Psoas muscle (tissue), 7 donors: ENCODE measurements at regions not wholly inside any gene's neighbourhood (a gene's known extent, or its start where the extent isn't known, plus 50 kb on each side); places are given as distances from the start of the nearest gene placed in this dataset.
"Not testable (repeated sequence)": the region's sequence is repeated elsewhere in the genome, so short reads cannot be mapped to it uniquely, and the experiment has no call there.

Source experiments
- ATAC-seq, 4 donors: fragments of 200-7000 bp; cut with Tn5 transposase; one replicate each; pipeline ENCODE4 v1.9.1; 2020; ENCODE audit warnings: moderate library complexity in 3 of 4, mild to moderate bottlenecking in 2 of 4
- DNase-seq, 2 donors: peaks; one replicate each; pipeline ENCODE4 v3.0.0-alpha.2; 2020
- H3K27ac ChIP-seq: fragments of 200-600 bp; one replicate; pipeline ENCODE4 v1.8.0; 2022
- H3K27me3 ChIP-seq, 3 donors: fragments of 200-600 bp in 1 of 3; one replicate each; pipeline versions ENCODE4 v1.6.1 to v1.8.0; 2013 to 2022; ENCODE audit warnings: low read length in 2 of 3, mild to moderate bottlenecking in 2 of 3, moderate library complexity in 1 of 3; ENCODE audit not compliant: insufficient read depth in 3 of 3
- H3K36me3 ChIP-seq, 2 donors: fragments of 200-600 bp in 1 of 2; one replicate each; pipeline versions ENCODE4 v1.6.1 to v1.8.0; 2013 to 2022; ENCODE audit warnings: low read depth in 1 of 2, mild to moderate bottlenecking in 1 of 2, moderate library complexity in 1 of 2; ENCODE audit not compliant: insufficient read depth in 1 of 2
- H3K4me1 ChIP-seq: fragments of 200-600 bp; one replicate; pipeline ENCODE4 v1.8.0; 2022
- H3K4me3 ChIP-seq: fragments of 200-600 bp; one replicate; pipeline ENCODE4 v1.8.0; 2022; ENCODE audit warnings: mild to moderate bottlenecking
- H3K9me3 ChIP-seq: fragments of 200-600 bp; one replicate; pipeline ENCODE4 v1.8.0; 2022
- WGBS, 3 donors: extraction: QIAGEN DNeasy Blood & Tissue Kit; methylation state at CpG; one replicate each; pipeline versions ENCODE4 v1.1.6 to v1.1.7; 2013; 5-methylcytosine and 5-hydroxymethylcytosine counted together
- intact Hi-C, 2 donors: fragments of 100-400 bp; cut with DNase I; formaldehyde crosslinking; loops; one replicate each; pipeline versions ENCODE4 v1.11.0 to v1.14.2; 2022
- TF ChIP-seq, protein P1 (sequence below): fragments of 200-600 bp; IDR thresholded peaks from one replicate; pipeline ENCODE4 v1.8.0; 2022; ENCODE audit warnings: antibody characterized with exemption
- donor health status: healthy with polysubstance abuse.
- donor health status: DM: no; HTN: no; CAD: no; lungs with moderate emphysema.
- donor health status: Bipolar disorder and iron deficiency.
- donor health status: healthy.
- donor health status: DM: yes; HTN: yes; CAD: no.
- donor health status: DM: no; HTN: no; CAD: no.
- donor health status: DM: yes; HTN: yes; CAD: no.

DNA sequence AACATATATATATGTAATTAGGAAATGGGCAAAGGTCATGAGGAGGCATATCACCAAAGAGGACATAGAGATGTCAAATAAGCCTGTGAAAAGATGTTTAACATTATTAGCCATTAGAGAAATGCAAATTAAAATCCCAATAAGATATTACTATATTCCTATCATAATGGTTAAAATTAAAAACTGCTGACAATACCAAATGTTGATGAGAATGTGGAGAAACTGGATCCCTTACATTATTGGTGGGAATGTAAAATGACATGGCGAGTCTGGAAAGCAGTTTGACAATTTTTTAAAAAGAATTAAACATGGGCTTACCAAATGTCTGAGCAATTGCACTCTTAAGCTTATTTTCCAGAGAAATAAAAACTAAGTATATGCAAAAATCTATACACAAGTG lies 1821.6 kb upstream of the C9orf72 start:
- no peaks in the 10 kb centered on the region for H3K36me3 ChIP-seq
- no peak for DNase-seq
- ATAC-seq = no peak
- no peak overlapping the region for H3K4me3 ChIP-seq
- H3K4me1 ChIP-seq = no peaks in the 10 kb centered on the region
- no peaks in the 10 kb centered on the region for H3K27me3 ChIP-seq
- intact Hi-C loops = no loop called here
- no peaks in the 10 kb centered on the region for H3K9me3 ChIP-seq
- WGBS, 3 donors = 68 to 83% (median 74%) methylated on average over 1 of the region's 1 CpG
- H3K27ac ChIP-seq = no peak overlapping the region
- TF ChIP-seq, protein P1, sequence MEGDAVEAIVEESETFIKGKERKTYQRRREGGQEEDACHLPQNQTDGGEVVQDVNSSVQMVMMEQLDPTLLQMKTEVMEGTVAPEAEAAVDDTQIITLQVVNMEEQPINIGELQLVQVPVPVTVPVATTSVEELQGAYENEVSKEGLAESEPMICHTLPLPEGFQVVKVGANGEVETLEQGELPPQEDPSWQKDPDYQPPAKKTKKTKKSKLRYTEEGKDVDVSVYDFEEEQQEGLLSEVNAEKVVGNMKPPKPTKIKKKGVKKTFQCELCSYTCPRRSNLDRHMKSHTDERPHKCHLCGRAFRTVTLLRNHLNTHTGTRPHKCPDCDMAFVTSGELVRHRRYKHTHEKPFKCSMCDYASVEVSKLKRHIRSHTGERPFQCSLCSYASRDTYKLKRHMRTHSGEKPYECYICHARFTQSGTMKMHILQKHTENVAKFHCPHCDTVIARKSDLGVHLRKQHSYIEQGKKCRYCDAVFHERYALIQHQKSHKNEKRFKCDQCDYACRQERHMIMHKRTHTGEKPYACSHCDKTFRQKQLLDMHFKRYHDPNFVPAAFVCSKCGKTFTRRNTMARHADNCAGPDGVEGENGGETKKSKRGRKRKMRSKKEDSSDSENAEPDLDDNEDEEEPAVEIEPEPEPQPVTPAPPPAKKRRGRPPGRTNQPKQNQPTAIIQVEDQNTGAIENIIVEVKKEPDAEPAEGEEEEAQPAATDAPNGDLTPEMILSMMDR = no peak

- Histone ChIP-seq H3K9me3 (no peaks in the 10 kb centered on the region), H3K4me1 (no peaks in the 10 kb centered on the region), H3K4me3 (no peak overlapping the region), H3K36me3 (no peaks in the 10 kb centered on the region), H3K27me3 (no peaks in the 10 kb centered on the region), H3K27ac (no peak overlapping the region)
- ATAC-seq (no peak), DNase-seq (no peak)
- 78 to 88% (median 82%) methylated on average over 3 of the region's 3 CpGs for WGBS, 3 donors
- intact Hi-C loops = no loop called here
- TF ChIP-seq, protein P1 = no peak
Observed at GRCh38 chr9:29397148-29397547, 1823.9 kb upstream of the C9orf72 start.

DNA sequence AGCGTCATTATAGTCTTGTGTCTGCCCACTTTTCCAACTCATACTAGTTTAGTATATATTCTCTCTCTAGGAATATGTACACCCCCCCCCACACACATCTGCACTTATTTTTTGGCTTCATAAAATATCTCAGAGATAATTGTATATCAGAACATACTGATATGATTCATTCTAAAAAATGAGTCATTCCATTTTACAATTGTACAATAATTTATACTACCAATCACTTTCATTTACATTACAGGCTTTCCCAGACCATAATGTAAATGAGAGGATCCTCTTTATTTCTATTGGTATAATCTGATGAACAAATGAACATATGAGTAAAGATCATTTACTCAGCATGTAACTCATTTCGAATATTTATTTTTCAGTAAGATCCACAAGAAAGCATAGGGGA lies 1842.9 kb upstream of the C9orf72 start:
- H3K27me3 ChIP-seq = no peaks in the 10 kb centered on the region
- H3K9me3 ChIP-seq = no peaks in the 10 kb centered on the region
- 76 to 83% (median 82%) methylated on average over 2 of the region's 2 CpGs for WGBS, 3 donors
- H3K4me3 ChIP-seq = no peak overlapping the region
- no peaks in the 10 kb centered on the region for H3K4me1 ChIP-seq
- intact Hi-C loops = no loop called here
- no peaks in the 10 kb centered on the region for H3K36me3 ChIP-seq
- ATAC-seq = no peak
- TF ChIP-seq, protein P1 = no peak
- no peak for DNase-seq
- H3K27ac ChIP-seq = no peak overlapping the region

DNA sequence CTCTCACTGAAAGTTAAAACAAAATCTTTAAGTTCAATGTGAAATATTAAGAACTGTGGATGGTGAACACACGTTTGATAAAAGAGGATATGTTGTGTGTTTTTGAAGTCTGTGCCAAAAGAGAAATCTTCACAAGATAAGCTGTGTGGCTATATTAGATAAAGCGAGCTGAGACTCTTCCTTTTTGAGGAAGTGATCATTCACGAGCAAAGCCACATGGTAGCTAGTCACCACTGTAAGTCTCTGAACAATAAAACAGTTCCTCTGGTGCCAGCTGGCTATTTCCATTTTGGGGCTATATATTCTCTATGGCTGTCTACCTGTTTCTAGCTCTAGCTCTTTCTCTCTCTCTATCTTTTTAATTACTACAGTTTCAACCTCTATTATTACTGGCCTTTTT lies 1849.2 kb upstream of the C9orf72 start:
- Histone ChIP-seq H3K27ac (no peak overlapping the region), H3K4me3 (no peak overlapping the region), H3K4me1 (no peaks in the 10 kb centered on the region), H3K27me3 (no peaks in the 10 kb centered on the region), H3K36me3 (no peaks in the 10 kb centered on the region), H3K9me3 (no peaks in the 10 kb centered on the region)
- DNase-seq = no peak
- intact Hi-C loops = no loop called here
- 57 to 61% (median 60%) methylated on average over 3 of the region's 3 CpGs for whole genome bisulfite sequencing, 3 donors
- ATAC-seq = no peak
- TF ChIP-seq, protein P1 = no peak

DNA sequence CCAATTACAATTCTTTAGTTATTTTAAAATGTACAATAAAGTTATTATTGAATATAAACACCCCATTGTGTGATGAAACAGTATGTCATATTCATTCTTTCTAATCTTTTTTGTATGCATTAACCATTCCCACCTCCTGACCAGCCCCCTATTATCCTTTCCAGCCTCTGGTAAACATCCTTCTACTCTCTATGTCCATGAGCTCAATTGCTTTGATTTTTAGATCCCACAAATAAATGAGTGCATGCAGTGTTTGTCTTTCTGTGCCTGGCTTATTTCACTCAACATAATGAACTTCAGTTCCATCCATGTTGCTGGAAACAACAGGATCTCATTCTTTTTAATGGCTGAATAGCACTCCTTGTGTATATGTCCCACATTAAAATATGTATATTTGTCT lies 1858.9 kb upstream of the C9orf72 start:
- intact Hi-C loops = no loop called here
- Histone ChIP-seq H3K27me3 (no peaks in the 10 kb centered on the region), H3K9me3 (peaks cover 7% of the 10 kb centered on the region), H3K4me1 (no peaks in the 10 kb centered on the region), H3K4me3 (no peak overlapping the region), H3K27ac (no peak overlapping the region), H3K36me3 (no peaks in the 10 kb centered on the region)
- TF ChIP-seq, protein P1 = no peak
- no peak for DNase-seq
- ATAC-seq = no peak

- H3K9me3 ChIP-seq, H3K27me3 ChIP-seq, H3K27ac ChIP-seq, H3K4me3 ChIP-seq, ATAC-seq, H3K4me1 ChIP-seq, DNase-seq, intact Hi-C loops, H3K36me3 ChIP-seq: not testable (repeated sequence)
- 44 to 47% (median 45%) methylated on average over 2 of the region's 2 CpGs for WGBS, 3 donors
Observed at GRCh38 chr9:29432656-29433055, 1859.4 kb upstream of the C9orf72 start.
